Esophagus muscularis mucosa (tissue), 4 donors: ENCODE measurements at regions not wholly inside any gene's neighbourhood (a gene's known extent, or its start where the extent isn't known, plus 50 kb on each side); places are given as distances from the start of the nearest gene placed in this dataset.

ENCODE experiments used
- EP300 ChIP-seq: sonication (generic); formaldehyde crosslinking; IDR thresholded peaks from one replicate; pipeline ENCODE4 v1.6.1; 2017; ENCODE audit warnings: antibody characterized with exemption
- POLR2A ChIP-seq: fragments of 450-650 bp; IDR thresholded peaks from one replicate; pipeline ENCODE4 v1.6.1; 2017; ENCODE audit warnings: antibody characterized with exemption, moderate library complexity, mild to moderate bottlenecking, low read depth
- POLR2AphosphoS5 ChIP-seq, 2 donors: sonication (generic); formaldehyde crosslinking; IDR thresholded peaks; one replicate each; pipeline ENCODE4 v1.6.1; 2017; ENCODE audit warnings: antibody characterized with exemption in 2 of 2
- TF ChIP-seq, protein P1 (sequence below), 3 experiments: fragments of 200-600 bp in 2 of 3; fragments of 450-650 bp in 1 of 3; sonication (generic) in 2 of 3; IDR thresholded peaks; one replicate each; pipeline ENCODE4 v1.5.1; 2017 to 2019; ENCODE audit warnings: antibody characterized with exemption in 3 of 3, mild to moderate bottlenecking in 2 of 3, moderate library complexity in 1 of 3

DNA sequence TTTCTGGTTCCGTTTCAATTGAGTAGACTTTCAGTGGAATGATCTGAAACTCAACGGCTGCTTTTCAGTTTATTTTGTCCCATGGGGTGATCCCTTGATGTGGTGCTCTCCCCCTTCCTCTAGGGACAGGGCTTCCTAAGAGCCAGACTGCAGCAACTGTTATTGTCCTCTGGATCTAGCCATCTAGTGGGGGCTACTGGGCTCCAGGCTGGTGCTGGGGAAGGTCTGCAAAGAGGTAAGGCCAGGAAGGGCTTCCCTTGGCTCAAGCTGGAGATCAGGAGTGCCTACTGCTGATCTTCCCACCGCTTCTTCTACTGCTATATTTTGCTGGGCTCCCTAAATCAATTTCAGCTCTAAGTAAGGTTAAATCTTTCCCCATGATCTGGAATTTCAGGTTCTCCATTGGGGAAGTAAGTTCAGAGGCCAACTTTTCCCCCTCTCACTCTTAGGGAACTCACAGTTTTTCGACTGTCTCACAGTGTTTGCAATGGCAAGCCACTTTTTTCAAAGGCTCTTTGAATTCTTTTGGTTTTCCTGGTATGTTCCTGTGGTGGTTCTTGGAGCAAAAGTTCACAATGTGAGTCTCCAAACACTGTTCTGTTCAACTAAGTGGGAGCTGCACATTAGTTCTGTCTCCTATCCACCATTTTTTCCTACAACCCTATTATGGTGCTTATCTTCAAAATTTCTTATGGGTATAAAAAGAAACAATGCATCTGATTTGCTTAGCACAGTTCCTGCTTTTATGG lies 286.2 kb upstream of the EXOC2 start:
- TF ChIP-seq, protein P1, sequence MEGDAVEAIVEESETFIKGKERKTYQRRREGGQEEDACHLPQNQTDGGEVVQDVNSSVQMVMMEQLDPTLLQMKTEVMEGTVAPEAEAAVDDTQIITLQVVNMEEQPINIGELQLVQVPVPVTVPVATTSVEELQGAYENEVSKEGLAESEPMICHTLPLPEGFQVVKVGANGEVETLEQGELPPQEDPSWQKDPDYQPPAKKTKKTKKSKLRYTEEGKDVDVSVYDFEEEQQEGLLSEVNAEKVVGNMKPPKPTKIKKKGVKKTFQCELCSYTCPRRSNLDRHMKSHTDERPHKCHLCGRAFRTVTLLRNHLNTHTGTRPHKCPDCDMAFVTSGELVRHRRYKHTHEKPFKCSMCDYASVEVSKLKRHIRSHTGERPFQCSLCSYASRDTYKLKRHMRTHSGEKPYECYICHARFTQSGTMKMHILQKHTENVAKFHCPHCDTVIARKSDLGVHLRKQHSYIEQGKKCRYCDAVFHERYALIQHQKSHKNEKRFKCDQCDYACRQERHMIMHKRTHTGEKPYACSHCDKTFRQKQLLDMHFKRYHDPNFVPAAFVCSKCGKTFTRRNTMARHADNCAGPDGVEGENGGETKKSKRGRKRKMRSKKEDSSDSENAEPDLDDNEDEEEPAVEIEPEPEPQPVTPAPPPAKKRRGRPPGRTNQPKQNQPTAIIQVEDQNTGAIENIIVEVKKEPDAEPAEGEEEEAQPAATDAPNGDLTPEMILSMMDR (IDR thresholded peaks at IDR 0.05): no peak
- no peak for TF ChIP-seq POLR2A
- no peak for TF ChIP-seq POLR2AphosphoS5 (IDR thresholded peaks at IDR 0.05)
- TF ChIP-seq EP300: no peak
